Activated T-cell treated with anti-CD3 and anti-CD28 coated beads, Interleukin-2, amount 50 U/mL, for 72 hours (primary cell): ENCODE measurements at regions not wholly inside any gene's neighbourhood (a gene's known extent, or its start where the extent isn't known, plus 50 kb on each side); places are given as distances from the start of the nearest gene placed in this dataset.
"Not testable (repeated sequence)": the region's sequence is repeated elsewhere in the genome, so short reads cannot be mapped to it uniquely, and the experiment has no call there.

ENCODE experiments used
- ATAC-seq, 2 donors: fragments of 150-1000 bp; cut with Tn5 transposase; replicated peaks in 1 of 2; 2 replicates each; pipeline ENCODE4 v1.10.0; 2021; ENCODE audit warnings: moderate library complexity in 2 of 2, mild to moderate bottlenecking in 1 of 2
- DNase-seq, 2 donors: peaks; one replicate each; pipeline ENCODE4 v3.0.0; 2021 to 2022; ENCODE audit warnings: mixed read lengths in 1 of 2
- H3K27ac Mint-ChIP-seq: one replicate; pipeline ENCODE4 v1.8.0; 2022; ENCODE audit warnings: mild to moderate bottlenecking, moderate library complexity, mixed read lengths
- H3K27me3 Mint-ChIP-seq: one replicate; pipeline ENCODE4 v1.8.0; 2022; ENCODE audit warnings: low read depth, mixed read lengths
- H3K36me3 Mint-ChIP-seq, 2 donors: one replicate each; pipeline ENCODE4 v1.8.0; 2022; ENCODE audit warnings: mixed read lengths in 2 of 2, mild to moderate bottlenecking in 1 of 2; ENCODE audit not compliant: insufficient read depth in 2 of 2
- H3K4me1 Mint-ChIP-seq: one replicate; pipeline ENCODE4 v1.8.0; 2022; ENCODE audit warnings: low read depth, mixed read lengths
- H3K4me3 Mint-ChIP-seq, 2 donors: one replicate each; pipeline ENCODE4 v1.8.0; 2022; ENCODE audit warnings: mild to moderate bottlenecking in 2 of 2, mixed read lengths in 2 of 2, moderate library complexity in 2 of 2
- H3K9me3 Mint-ChIP-seq, 2 donors: one replicate each; pipeline ENCODE4 v1.8.0; 2022; ENCODE audit warnings: mixed read lengths in 2 of 2

DNA sequence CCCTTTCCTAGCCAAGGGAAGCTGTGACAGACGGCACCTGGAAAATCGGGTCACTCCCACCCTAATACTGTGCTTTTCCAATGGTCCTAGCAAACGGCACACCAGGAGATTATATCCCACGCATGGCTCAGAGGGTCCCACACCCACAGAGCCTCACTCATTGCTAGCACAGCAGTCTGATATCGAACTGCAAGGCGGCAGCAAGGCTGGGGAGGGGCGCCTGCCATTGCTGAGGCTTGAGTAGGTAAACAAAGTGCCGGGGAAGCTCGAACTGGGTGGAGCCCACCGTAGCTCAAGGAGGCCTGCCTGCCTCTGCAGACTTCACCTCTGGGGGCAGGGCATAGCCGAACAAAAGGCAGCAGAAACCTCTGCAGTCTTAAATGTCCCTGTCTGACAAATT is 91.4 kb upstream of the HMGXB4 start:
- not testable (repeated sequence) for H3K27ac Mint-ChIP-seq, H3K4me1 Mint-ChIP-seq, H3K9me3 Mint-ChIP-seq, H3K36me3 Mint-ChIP-seq, H3K4me3 Mint-ChIP-seq, ATAC-seq, DNase-seq, H3K27me3 Mint-ChIP-seq

DNA sequence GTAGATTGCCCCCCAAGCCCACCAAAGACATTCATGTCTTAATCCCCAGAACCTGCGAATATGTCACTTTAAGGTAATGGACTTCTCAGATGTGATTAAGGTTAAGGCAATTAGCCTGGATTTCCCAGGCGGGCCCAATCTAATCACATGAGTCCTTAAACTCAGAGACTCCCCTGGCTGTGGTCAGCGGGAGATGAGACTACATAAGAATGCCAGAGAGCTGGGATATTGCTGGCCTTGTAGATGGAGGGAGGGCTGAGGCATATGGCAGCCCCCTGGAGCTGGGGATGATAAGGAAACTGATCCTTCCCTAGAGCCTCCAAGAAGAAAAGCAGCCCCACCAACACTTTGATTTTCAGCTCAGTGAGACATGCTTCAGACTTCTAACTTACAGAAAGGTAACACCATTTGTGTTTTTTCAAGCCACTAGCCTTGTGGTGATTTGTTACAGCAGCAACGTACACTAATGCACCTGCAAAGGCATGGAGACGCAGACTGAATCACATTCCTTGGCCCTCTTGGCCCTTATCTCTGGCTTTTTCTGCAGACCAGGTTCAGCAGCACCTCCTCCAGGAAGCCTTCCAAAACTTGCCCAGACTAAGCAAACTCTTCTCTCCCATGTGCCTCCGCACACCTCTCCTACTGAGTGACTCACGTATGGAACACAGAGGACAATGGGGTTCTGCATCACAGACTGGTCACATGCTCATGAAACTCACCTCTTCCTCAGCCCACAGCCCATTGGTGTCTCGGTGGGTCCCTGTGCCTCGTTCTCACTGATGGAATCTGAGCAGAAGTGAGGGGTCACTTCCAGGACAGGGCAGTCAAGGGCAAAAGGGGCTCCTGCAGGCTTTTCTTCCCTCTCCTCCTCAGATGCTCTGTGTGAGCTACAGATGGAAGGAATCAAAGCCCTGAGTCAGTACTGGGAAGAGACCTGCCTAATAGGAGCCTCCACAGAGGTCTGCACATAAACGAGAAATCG is 86.3 kb upstream of the HMGXB4 start:
- DNase-seq = no peak
- no peak overlapping the region for H3K27ac Mint-ChIP-seq
- H3K36me3 Mint-ChIP-seq = no peaks in the 10 kb centered on the region
- no peak overlapping the region for H3K4me3 Mint-ChIP-seq
- no peaks in the 10 kb centered on the region for H3K9me3 Mint-ChIP-seq
- peaks cover 29% of the 10 kb centered on the region for H3K27me3 Mint-ChIP-seq
- ATAC-seq = no peak
- H3K4me1 Mint-ChIP-seq = no peaks in the 10 kb centered on the region

DNA sequence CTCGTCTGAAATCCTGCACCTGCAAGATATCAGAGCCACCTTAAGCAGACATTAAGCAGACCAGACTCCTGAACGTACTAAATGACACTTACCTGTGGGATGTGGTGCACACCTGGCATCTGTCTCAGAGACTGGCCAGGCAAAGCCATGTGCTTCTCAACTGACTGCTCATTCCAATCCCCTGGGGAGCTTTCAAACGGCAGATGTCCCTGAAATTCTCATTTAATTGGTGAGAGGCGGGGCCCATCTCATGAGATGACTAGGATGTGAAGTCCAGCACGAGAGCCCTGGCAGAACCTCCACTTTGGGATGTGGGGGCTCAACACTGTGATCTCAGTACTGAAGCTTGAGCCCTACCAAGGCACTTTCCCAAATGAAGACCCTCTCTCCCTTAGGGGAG is 84.9 kb upstream of the HMGXB4 start:
- DNase-seq (no peak), ATAC-seq (no peak)
- Mint-ChIP-seq H3K4me1 (no peaks in the 10 kb centered on the region), H3K4me3 (no peak overlapping the region), H3K36me3 (no peaks in the 10 kb centered on the region), H3K27me3 (peaks cover 24% of the 10 kb centered on the region), H3K27ac (no peak overlapping the region), H3K9me3 (no peaks in the 10 kb centered on the region)

DNA sequence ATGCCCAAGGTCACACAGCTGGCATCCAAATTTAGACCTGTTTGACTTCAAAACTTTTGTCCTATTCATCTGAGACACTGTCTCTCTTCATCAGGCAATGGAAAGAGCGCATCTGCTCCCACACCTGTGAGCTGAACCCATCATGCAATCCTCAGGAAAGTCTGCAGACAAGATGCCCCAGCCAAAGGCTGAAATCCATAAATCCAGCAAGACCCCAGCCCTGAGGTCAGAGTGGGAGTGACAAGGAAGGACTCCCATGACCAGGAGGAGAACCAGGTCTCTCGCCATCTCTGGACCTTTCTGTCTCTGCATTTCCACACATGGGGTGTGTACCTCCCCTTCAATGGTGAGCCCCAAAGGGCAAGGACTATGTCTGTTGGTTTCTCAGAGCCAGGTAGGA is 83.6 kb upstream of the HMGXB4 start:
- ATAC-seq = no peak
- Mint-ChIP-seq H3K4me1 (no peaks in the 10 kb centered on the region), H3K4me3 (no peak overlapping the region), H3K9me3 (no peaks in the 10 kb centered on the region), H3K27me3 (peaks cover 26% of the 10 kb centered on the region), H3K36me3 (no peaks in the 10 kb centered on the region), H3K27ac (no peak overlapping the region)
- no peak for DNase-seq

DNA sequence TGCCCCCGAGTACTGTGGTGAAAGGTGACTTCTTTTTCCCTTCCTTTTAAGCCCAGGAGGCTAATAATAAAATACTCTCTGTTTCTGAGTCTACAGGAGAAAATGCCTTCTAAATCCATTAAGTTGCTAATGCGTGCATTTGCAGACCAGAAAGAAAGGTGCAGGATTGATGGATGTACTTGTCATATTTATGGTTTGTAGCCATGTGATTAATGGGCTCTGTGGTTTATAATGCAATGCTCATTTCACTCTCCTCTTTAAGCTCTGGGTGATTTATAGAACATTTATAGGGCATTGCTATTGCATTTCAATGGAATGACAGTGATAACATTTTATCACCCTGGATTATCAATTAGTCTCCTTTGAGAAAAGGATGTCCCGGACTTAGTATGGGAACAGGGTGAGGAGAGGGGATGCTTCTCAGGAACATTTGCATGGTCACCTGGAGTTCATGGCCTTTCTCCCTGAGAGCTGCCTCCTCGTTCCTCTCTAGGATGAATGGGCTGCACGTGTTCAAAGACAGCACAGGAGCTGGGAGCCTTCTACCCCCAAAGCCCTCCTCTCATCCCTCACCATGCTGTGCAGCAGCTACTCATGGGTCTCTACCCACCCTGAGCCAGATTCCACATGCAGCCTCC is 82.8 kb upstream of the HMGXB4 start:
- H3K9me3 Mint-ChIP-seq = no peaks in the 10 kb centered on the region
- H3K4me3 Mint-ChIP-seq = no peak overlapping the region
- no peaks in the 10 kb centered on the region for H3K36me3 Mint-ChIP-seq
- H3K27ac Mint-ChIP-seq = no peak overlapping the region
- no peaks in the 10 kb centered on the region for H3K4me1 Mint-ChIP-seq
- ATAC-seq (no peak), DNase-seq (no peak)
- peaks cover 30% of the 10 kb centered on the region for H3K27me3 Mint-ChIP-seq

DNA sequence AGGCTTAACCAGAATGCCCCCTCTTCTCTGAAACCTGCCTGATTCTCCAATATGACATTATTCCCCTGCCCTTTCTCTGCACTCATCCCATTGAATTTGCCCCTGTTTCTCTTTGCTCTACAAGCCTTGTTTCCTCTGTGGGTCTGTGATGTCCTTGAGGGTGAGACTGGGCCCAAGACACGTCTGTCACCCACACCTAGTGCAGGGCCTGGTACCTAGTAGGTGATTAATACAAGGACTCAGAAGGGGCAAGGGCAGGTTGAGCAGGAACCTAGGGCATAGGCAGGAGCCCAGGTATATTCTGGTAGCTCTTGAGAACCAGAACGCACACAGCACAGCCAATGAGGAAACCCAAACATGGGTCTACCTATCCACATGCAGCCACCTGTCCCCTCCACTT is 81.9 kb upstream of the HMGXB4 start:
- Mint-ChIP-seq H3K27me3 (peaks cover 30% of the 10 kb centered on the region), H3K27ac (no peak overlapping the region), H3K36me3 (no peaks in the 10 kb centered on the region), H3K9me3 (no peaks in the 10 kb centered on the region), H3K4me3 (no peak overlapping the region), H3K4me1 (no peaks in the 10 kb centered on the region)
- ATAC-seq (no peak), DNase-seq (no peak)

DNA sequence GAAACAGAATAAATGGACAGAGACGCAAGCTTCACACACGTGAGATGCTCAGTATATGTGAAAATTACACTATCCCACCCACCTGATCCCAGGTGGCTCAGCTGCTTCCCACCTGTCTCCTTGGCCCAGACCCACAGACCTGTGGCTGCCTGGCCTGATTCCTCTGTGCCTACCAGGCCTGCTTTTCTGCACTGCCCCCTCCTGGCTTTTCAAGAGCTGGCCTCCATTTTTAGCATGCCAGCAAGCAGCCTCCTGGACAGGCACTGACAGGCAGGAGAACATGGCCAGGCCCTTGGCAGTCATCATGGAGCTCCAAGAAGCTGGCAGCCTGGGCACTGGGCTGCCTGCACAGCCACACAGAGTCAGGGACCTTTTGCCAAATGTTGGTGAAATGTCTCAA is 79.5 kb upstream of the HMGXB4 start:
- Mint-ChIP-seq H3K27ac (no peak overlapping the region), H3K4me3 (no peak overlapping the region), H3K4me1 (no peaks in the 10 kb centered on the region), H3K27me3 (peaks cover 17% of the 10 kb centered on the region), H3K9me3 (no peaks in the 10 kb centered on the region), H3K36me3 (no peaks in the 10 kb centered on the region)
- ATAC-seq = no peak
- no peak for DNase-seq

DNA sequence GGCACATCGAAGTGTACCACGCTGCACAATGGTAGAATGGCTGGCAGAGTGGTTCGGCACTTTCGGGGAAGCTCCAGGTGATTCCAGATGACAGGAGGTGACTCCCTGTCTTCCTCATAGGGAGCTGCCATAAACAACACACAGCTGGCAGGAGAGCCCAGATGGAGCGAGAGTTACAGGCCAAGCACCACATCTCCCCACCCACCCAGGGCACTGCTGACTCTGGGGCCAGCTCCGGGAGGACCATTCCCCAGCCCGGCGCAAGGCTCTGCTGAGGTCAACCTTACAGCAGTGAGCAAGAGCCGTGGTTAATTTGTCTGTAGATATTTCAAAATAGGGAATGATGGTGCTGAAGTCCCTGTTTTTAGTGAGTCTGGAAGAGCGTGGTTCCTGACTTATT is 78.8 kb upstream of the HMGXB4 start:
- Mint-ChIP-seq H3K27me3 (peaks cover 15% of the 10 kb centered on the region), H3K9me3 (no peaks in the 10 kb centered on the region), H3K4me1 (no peaks in the 10 kb centered on the region), H3K4me3 (no peak overlapping the region), H3K27ac (no peak overlapping the region), H3K36me3 (no peaks in the 10 kb centered on the region)
- no peak for DNase-seq
- ATAC-seq = no peak

DNA sequence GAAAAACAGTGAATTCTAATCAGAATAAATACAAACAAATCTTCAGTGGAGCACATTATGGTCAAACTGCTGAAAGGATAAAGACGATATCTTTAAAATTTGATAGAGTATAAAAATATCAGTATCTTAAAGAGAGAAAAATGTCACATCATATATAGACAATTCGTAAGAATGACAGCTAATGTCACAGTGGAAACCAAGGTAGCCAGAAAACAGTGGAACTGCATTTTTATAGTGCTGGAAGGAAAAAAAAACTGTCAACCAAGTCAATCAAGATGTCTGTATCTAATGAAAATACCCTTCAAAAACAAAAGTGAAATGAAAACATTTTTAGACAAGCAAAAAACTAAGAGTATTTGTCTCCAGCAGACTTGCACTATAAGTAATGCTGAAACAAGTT is 73.4 kb upstream of the HMGXB4 start:
- Mint-ChIP-seq H3K4me3 (no peak overlapping the region), H3K27ac (no peak overlapping the region), H3K27me3 (peaks cover 1% of the 10 kb centered on the region), H3K9me3 (peaks cover 1 to 2% of the 10 kb centered on the region in 2 donors), H3K4me1 (no peaks in the 10 kb centered on the region), H3K36me3 (peaks cover 0 to 3% of the 10 kb centered on the region in 2 donors)
- ATAC-seq (no peak), DNase-seq (no peak)

DNA sequence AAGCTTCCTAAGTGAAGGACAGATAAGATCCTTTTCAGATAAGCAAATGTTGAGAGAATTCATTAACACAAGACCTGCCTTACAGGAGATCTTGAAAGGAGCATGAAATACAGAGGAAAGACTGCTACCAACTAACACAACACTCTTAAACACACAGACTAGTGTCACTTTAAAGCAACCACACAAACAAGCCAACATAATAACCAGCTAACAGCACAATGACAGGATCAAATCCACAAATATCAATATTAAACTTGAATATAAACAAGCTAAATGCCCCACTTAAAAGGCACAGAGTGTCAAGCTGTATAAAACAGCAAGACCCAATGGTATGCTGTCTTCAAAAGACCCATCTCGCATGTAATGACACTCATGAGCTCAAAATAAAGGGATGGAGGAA is 70.8 kb upstream of the HMGXB4 start:
- Mint-ChIP-seq H3K4me1 (no peaks in the 10 kb centered on the region), H3K27ac (no peak overlapping the region), H3K9me3 (peaks cover 5% of the 10 kb centered on the region in 2 donors), H3K36me3 (peaks cover 0 to 3% of the 10 kb centered on the region in 2 donors), H3K27me3 (no peaks in the 10 kb centered on the region), H3K4me3 (no peak overlapping the region)
- DNase-seq (no peak), ATAC-seq (no peak)

DNA sequence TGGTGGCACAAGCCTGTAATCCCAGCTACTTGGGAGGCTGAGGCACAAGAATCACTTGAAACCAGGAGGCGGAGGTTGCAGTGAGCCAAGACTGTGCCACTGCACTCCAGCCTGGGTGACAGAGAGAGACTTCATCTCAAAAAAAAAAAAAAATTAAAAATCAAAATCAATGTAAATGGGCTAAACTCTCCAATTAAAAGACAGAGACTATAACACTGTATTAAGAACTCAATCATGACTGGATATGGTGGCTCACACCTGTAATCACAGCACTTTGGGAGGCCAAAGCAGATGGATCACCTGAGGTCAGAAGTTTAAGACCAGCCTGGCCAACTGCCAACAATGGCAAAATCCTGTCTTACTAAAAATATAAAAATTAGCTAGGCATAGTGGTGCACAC is 68.4 kb upstream of the HMGXB4 start:
- not testable (repeated sequence) for H3K27ac Mint-ChIP-seq, H3K27me3 Mint-ChIP-seq, ATAC-seq, H3K4me1 Mint-ChIP-seq, H3K4me3 Mint-ChIP-seq, H3K36me3 Mint-ChIP-seq, DNase-seq, H3K9me3 Mint-ChIP-seq

DNA sequence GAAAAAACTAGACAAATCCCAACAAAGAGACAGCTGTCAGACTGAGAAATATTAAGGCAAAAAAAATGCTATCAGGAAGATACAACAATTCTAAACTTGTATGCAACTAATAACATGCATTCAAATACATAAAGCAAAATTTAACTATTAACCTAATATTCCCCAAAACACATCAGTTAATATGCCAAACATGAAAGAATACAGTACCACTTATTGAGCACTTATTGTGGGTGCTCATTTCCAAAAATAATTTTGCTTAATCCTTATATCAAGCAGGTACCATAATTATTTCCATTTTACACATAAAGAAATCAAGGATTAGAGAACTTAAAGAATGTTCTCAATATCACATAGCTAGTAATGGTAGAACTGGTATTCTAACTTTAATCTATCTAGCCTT is 67.7 kb upstream of the HMGXB4 start:
- no peaks in the 10 kb centered on the region for H3K27me3 Mint-ChIP-seq
- H3K4me1 Mint-ChIP-seq = no peaks in the 10 kb centered on the region
- ATAC-seq (no peak), DNase-seq (no peak)
- no peak overlapping the region for H3K27ac Mint-ChIP-seq
- no peak overlapping the region for H3K4me3 Mint-ChIP-seq
- H3K36me3 Mint-ChIP-seq = peaks cover 0 to 3% of the 10 kb centered on the region in 2 donors
- peaks cover 4 to 5% of the 10 kb centered on the region in 2 donors for H3K9me3 Mint-ChIP-seq

DNA sequence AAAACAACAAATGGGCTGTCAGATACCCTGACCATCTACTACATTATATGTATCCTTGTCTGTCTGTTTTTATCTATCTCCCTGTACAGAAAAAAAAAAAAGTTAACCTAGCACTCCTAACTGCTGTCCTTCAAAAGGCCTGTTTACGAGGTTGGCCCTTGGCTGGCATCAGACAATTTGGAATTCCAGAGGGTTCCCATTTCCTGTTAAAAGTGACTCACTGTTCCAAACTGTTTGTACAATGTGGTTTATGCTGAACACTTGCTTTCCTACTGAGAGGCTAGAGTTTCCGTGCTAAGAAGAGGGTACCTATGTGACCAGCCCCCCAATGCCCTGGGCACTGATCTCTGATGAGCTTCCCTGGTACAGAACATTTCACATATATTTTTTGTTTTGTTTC is 65.9 kb upstream of the HMGXB4 start:
- Mint-ChIP-seq H3K4me3 (no peak overlapping the region), H3K27ac (no peak overlapping the region), H3K4me1 (no peaks in the 10 kb centered on the region), H3K36me3 (peaks cover 0 to 3% of the 10 kb centered on the region in 2 donors), H3K27me3 (no peaks in the 10 kb centered on the region), H3K9me3 (peaks cover 4 to 5% of the 10 kb centered on the region in 2 donors)
- no peak for DNase-seq
- ATAC-seq = no peak
